ENCODE measurements at regions not wholly inside any gene's neighbourhood (a gene's known extent, or its start where the extent isn't known, plus 50 kb on each side); places are given as distances from the start of the nearest gene placed in this dataset.

- H3K36me3 ChIP-seq (ENCODE audit: control insufficient read depth in 4 of 4, insufficient read depth in 4 of 4, low read length in 4 of 4), result no peaks in the 10 kb centered on the region
- 88 to 93% methylated on average over 1 of the region's 1 CpG for WGBS, 2 donors
- ATAC-seq (ENCODE audit: insufficient read depth, low FRiP score), result no peak
- no peak overlapping the region for H3K27ac ChIP-seq (ENCODE audit: low read depth in 1 of 2, low read length in 1 of 2)
- peaks cover 0 to 3% (median 0%) of the 10 kb centered on the region in 4 donors for H3K9me3 ChIP-seq (ENCODE audit: control insufficient read depth in 4 of 4, insufficient read depth in 3 of 4, low read length in 3 of 4)
- no peak for DNase-seq
- H3K9ac ChIP-seq (ENCODE audit: insufficient read depth in 1 of 2, low read length in 2 of 2), result no peak overlapping the region
- TF ChIP-seq CTCF (IDR thresholded peaks at IDR 0.05; ENCODE audit: control extremely low read depth, extremely low read depth), result no peak
- no peaks in the 10 kb centered on the region for H3K27me3 ChIP-seq (ENCODE audit: control insufficient read depth in 3 of 3, insufficient read depth in 3 of 3, low read length in 2 of 3)
- no peaks in the 10 kb centered on the region for H3K4me1 ChIP-seq (ENCODE audit: control insufficient read depth in 5 of 5, insufficient read depth in 5 of 5, low read length in 5 of 5)
- H3K4me3 ChIP-seq, result no peak overlapping the region
These were observed 1015.8 kb upstream of the EPHA6 start for GRCh38 chr3:95798628-95799027.

GRCh38 chr3:95810462-95810861 is 1003.9 kb upstream of the EPHA6 start:
- Histone ChIP-seq H3K9ac (ENCODE audit: insufficient read depth in 1 of 2, low read length in 2 of 2) (no peak overlapping the region), H3K36me3 (ENCODE audit: control insufficient read depth in 4 of 4, insufficient read depth in 4 of 4, low read length in 4 of 4) (no peaks in the 10 kb centered on the region), H3K4me1 (ENCODE audit: control insufficient read depth in 5 of 5, insufficient read depth in 5 of 5, low read length in 5 of 5) (no peaks in the 10 kb centered on the region), H3K9me3 (ENCODE audit: control insufficient read depth in 4 of 4, insufficient read depth in 3 of 4, low read length in 3 of 4) (no peaks in the 10 kb centered on the region), H3K27me3 (ENCODE audit: control insufficient read depth in 3 of 3, insufficient read depth in 3 of 3, low read length in 2 of 3) (no peaks in the 10 kb centered on the region), H3K4me3 (no peak overlapping the region), H3K27ac (ENCODE audit: low read depth in 1 of 2, low read length in 1 of 2) (no peak overlapping the region)
- DNase-seq, result no peak
- 93 to 96% methylated on average over 1 of the region's 1 CpG for WGBS, 2 donors
- TF ChIP-seq CTCF (IDR thresholded peaks at IDR 0.05; ENCODE audit: control extremely low read depth, extremely low read depth), result no peak
- no peak for ATAC-seq (ENCODE audit: insufficient read depth, low FRiP score)

GRCh38 chr3:95813244-95813643 is 1001.1 kb upstream of the EPHA6 start:
- ATAC-seq (ENCODE audit: insufficient read depth, low FRiP score), result no peak
- Histone ChIP-seq H3K27ac (ENCODE audit: low read depth in 1 of 2, low read length in 1 of 2) (no peak overlapping the region), H3K4me1 (ENCODE audit: control insufficient read depth in 5 of 5, insufficient read depth in 5 of 5, low read length in 5 of 5) (no peaks in the 10 kb centered on the region), H3K9ac (ENCODE audit: insufficient read depth in 1 of 2, low read length in 2 of 2) (no peak overlapping the region), H3K36me3 (ENCODE audit: control insufficient read depth in 4 of 4, insufficient read depth in 4 of 4, low read length in 4 of 4) (no peaks in the 10 kb centered on the region), H3K4me3 (no peak overlapping the region), H3K27me3 (ENCODE audit: control insufficient read depth in 3 of 3, insufficient read depth in 3 of 3, low read length in 2 of 3) (no peaks in the 10 kb centered on the region), H3K9me3 (ENCODE audit: control insufficient read depth in 4 of 4, insufficient read depth in 3 of 4, low read length in 3 of 4) (no peaks in the 10 kb centered on the region)
- no peak for DNase-seq
- WGBS, 2 donors, result 59 to 75% methylated on average over 2 of the region's 2 CpGs
- TF ChIP-seq CTCF (IDR thresholded peaks at IDR 0.05; ENCODE audit: control extremely low read depth, extremely low read depth), result no peak

GRCh38 chr3:95815828-95816227 is 998.6 kb upstream of the EPHA6 start:
- Histone ChIP-seq H3K36me3 (ENCODE audit: control insufficient read depth in 4 of 4, insufficient read depth in 4 of 4, low read length in 4 of 4) (no peaks in the 10 kb centered on the region), H3K9me3 (ENCODE audit: control insufficient read depth in 4 of 4, insufficient read depth in 3 of 4, low read length in 3 of 4) (no peaks in the 10 kb centered on the region), H3K4me1 (ENCODE audit: control insufficient read depth in 5 of 5, insufficient read depth in 5 of 5, low read length in 5 of 5) (no peaks in the 10 kb centered on the region), H3K4me3 (no peak overlapping the region), H3K9ac (ENCODE audit: insufficient read depth in 1 of 2, low read length in 2 of 2) (no peak overlapping the region), H3K27me3 (ENCODE audit: control insufficient read depth in 3 of 3, insufficient read depth in 3 of 3, low read length in 2 of 3) (no peaks in the 10 kb centered on the region), H3K27ac (ENCODE audit: low read depth in 1 of 2, low read length in 1 of 2) (no peak overlapping the region)
- WGBS, 2 donors, result 65 to 83% methylated on average over 1 of the region's 1 CpG
- no peak for ATAC-seq (ENCODE audit: insufficient read depth, low FRiP score)
- DNase-seq, result no peak
- TF ChIP-seq CTCF (IDR thresholded peaks at IDR 0.05; ENCODE audit: control extremely low read depth, extremely low read depth), result no peak
